GM10248 (cell line): ENCODE measurements at regions not wholly inside any gene's neighbourhood (a gene's known extent, or its start where the extent isn't known, plus 50 kb on each side); places are given as distances from the start of the nearest gene placed in this dataset.

Experiments used
- CTCF ChIA-PET: fragments of 300-600 bp; sonication (Branson Sonifier 250); formaldehyde crosslinking; extraction: SDS; loops from one replicate; lab custom pipeline; 2021; ENCODE audit warnings: antibody characterized with exemption; lab: Yijun Ruan, JAX
- POLR2A ChIA-PET: fragments of 350-650 bp; sonication (Branson Sonifier 250); formaldehyde crosslinking; extraction: SDS; loops from one replicate; lab custom pipeline; 2020; ENCODE audit warnings: antibody characterized with exemption; lab: Yijun Ruan, JAX
- DNase-seq: peaks from one replicate; pipeline ENCODE4 v3.0.0; 2012; ENCODE audit errors: extremely low spot score
- CTCF ChIP-seq: IDR thresholded peaks from 2 replicates; pipeline ENCODE4 v1.5.1; 2012; ENCODE audit warnings: mild to moderate bottlenecking, low read depth; ENCODE audit errors: extremely low read depth, missing control alignments, control extremely low read depth

DNA sequence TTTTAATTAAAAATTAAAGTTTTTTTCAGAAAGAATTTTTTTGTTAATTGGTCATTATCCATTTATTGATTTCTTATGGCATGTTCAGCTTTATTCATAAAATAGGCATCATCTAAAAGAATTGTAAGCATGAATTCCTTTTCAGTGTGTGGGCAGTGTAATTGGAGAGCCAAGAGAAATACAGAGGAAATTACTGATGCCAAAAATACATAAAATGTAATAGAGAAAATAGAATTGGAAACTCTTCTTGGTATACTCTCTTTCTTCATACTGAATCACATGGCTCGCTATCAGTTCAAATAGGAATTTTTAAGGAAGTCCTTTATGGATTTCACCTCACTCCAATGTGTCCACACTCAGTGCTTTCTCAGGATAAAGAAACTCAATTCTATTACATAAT is 663.6 kb upstream of the NRXN1 start:
- DNase-seq = no peak
- ChIA-PET CTCF (no interaction called here), POLR2A (no interaction called here)
- TF ChIP-seq CTCF = no peak

DNA sequence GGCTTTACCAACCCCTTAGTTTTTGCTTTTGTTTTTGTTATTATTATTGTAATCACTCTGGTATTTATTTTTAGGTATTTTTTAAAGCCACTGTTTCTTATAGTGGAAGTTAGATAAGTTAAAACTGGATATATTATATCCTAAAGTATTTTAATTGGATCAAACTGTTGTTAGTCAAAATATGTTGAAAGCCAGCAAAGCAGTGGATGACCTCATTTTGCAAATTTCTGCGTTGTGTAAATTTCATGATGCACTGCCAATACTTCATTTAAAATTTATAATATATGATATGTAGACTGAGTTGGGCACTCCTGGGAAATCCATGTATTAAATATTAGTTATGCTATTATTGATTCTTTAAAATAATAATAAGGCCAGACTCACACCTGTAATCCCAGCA is 661.7 kb upstream of the NRXN1 start:
- ChIA-PET POLR2A (no interaction called here), CTCF (no interaction called here)
- no peak for TF ChIP-seq CTCF
- DNase-seq = no peak

GRCh38 chr2:51681854-51682253 is 649.9 kb upstream of the NRXN1 start:
- ChIA-PET POLR2A (no interaction called here), CTCF (interaction anchor here (1.0 kb wide), 1 partner anchor 11 kb away, joined by 3 read pairs; no protein-coding TSS in a partner anchor)
- DNase-seq = no peak
- no peak for TF ChIP-seq CTCF

- DNase-seq = no peak
- ChIA-PET POLR2A (no interaction called here), CTCF (no interaction called here)
- no peak for TF ChIP-seq CTCF
Observed at GRCh38 chr2:51673628-51674027, 641.7 kb upstream of the NRXN1 start.

DNA sequence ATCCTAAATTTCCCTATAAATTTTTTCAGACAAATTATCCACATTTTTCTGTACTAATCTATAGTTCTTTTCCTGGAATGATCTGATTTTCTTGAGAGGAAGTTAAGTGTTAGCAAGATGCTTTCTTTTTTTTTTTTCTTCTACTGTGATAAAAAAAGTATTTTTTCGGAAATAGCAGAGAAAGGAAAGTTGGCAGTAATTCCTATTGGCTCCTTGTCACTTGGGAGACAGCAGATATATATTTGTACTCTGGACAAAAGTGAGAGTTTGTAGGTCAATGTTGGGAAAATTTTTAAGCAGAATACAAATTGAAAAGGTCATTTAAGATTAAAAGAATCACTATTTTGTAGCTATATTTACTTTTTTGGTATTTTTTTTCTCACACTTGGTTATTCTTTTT is 635.7 kb upstream of the NRXN1 start:
- ChIA-PET CTCF (no interaction called here), POLR2A (no interaction called here)
- TF ChIP-seq CTCF = no peak
- DNase-seq = no peak

DNA sequence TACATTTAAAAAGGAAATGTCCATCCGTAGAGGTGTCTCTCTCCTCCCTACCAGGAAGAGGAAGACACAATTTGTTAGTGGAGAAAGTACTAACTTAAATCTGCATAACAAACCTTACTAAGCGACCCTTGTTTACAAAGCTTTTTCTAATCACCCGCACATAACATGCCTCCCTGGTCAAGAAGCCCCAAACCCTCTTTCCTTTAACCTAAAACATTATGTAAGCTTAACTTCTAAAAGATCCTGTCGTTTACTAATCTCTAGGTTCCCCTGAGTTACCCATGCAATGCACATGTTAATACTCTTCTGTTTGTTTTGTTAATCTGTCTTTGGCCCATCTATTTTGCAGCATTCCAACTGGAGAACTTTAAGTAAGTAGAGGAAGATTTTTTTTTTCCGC is 630.3 kb upstream of the NRXN1 start:
- TF ChIP-seq CTCF = no peak
- ChIA-PET CTCF (no interaction called here), POLR2A (no interaction called here)
- DNase-seq = no peak

- no peak for TF ChIP-seq CTCF
- no peak for DNase-seq
- ChIA-PET POLR2A (no interaction called here), CTCF (no interaction called here)
Observed at GRCh38 chr2:51657849-51658248, 625.9 kb upstream of the NRXN1 start.
